SU-DHL-6 (cell line): ENCODE measurements at regions not wholly inside any gene's neighbourhood (a gene's known extent, or its start where the extent isn't known, plus 50 kb on each side); places are given as distances from the start of the nearest gene placed in this dataset.

ENCODE experiments used
- CTCF ChIP-seq: fragments of 200-600 bp; sonication (generic); IDR thresholded peaks from one replicate; pipeline ENCODE4 v1.5.1; 2017; ENCODE audit warnings: antibody characterized with exemption, mild to moderate bottlenecking, low read length, moderate library complexity; ENCODE audit not compliant: insufficient read depth, poor library complexity, severe bottlenecking
- EZH2phosphoT487 ChIP-seq: fragments of 200-600 bp; sonication (generic), shearing (Covaris generic); conservative IDR thresholded peaks from 2 replicates; pipeline ENCODE4 v1.6.1; 2018; ENCODE audit warnings: mild to moderate bottlenecking, antibody characterized with exemption, low read length, moderate library complexity, mixed read lengths

GRCh38 chr2:609881-610280 lies 67.3 kb downstream of the TMEM18 start:
- TF ChIP-seq CTCF (no peak), EZH2phosphoT487 (no peak)
